ENCODE measurements at regions not wholly inside any gene's neighbourhood (a gene's known extent, or its start where the extent isn't known, plus 50 kb on each side); places are given as distances from the start of the nearest gene placed in this dataset.

GRCh38 chr10:2978574-2979273, 88.6 kb upstream of the PFKP start:
- Mint-ChIP-seq H3K4me3 (no peak overlapping the region), H3K36me3 (ENCODE audit: insufficient read depth in 2 of 2) (no peaks in the 10 kb centered on the region), H3K4me1 (ENCODE audit: low read depth) (no peaks in the 10 kb centered on the region), H3K27ac (no peak overlapping the region), H3K9me3 (no peaks in the 10 kb centered on the region), H3K27me3 (ENCODE audit: low read depth) (no peaks in the 10 kb centered on the region)
- no peak for DNase-seq
- ATAC-seq (replicated peaks in 1 of 2) = no peak

- Mint-ChIP-seq H3K36me3 (ENCODE audit: insufficient read depth in 2 of 2) (no peaks in the 10 kb centered on the region), H3K4me3 (no peak overlapping the region), H3K4me1 (ENCODE audit: low read depth) (no peaks in the 10 kb centered on the region), H3K9me3 (no peaks in the 10 kb centered on the region), H3K27me3 (ENCODE audit: low read depth) (no peaks in the 10 kb centered on the region), H3K27ac (no peak overlapping the region)
- ATAC-seq (replicated peaks in 1 of 2) = peak; percentile 60 to 62
- DNase-seq = no peak
Observed at GRCh38 chr10:2978111-2978510, 89.2 kb upstream of the PFKP start.

GRCh38 chr10:2974503-2975207, 92.7 kb upstream of the PFKP start:
- Mint-ChIP-seq H3K9me3 (no peaks in the 10 kb centered on the region), H3K27ac (no peak overlapping the region), H3K27me3 (ENCODE audit: low read depth) (no peaks in the 10 kb centered on the region), H3K4me3 (no peak overlapping the region), H3K36me3 (ENCODE audit: insufficient read depth in 2 of 2) (no peaks in the 10 kb centered on the region), H3K4me1 (ENCODE audit: low read depth) (no peaks in the 10 kb centered on the region)
- DNase-seq (no peak), ATAC-seq (replicated peaks in 1 of 2) (no peak)

- no peaks in the 10 kb centered on the region for H3K4me1 Mint-ChIP-seq (ENCODE audit: low read depth)
- H3K9me3 Mint-ChIP-seq = no peaks in the 10 kb centered on the region
- DNase-seq (no peak), ATAC-seq (replicated peaks in 1 of 2) (no peak)
- H3K4me3 Mint-ChIP-seq = no peak overlapping the region
- no peaks in the 10 kb centered on the region for H3K27me3 Mint-ChIP-seq (ENCODE audit: low read depth)
- H3K36me3 Mint-ChIP-seq (ENCODE audit: insufficient read depth in 2 of 2) = no peaks in the 10 kb centered on the region
- no peak overlapping the region for H3K27ac Mint-ChIP-seq
Observed at GRCh38 chr10:2974083-2974482, 93.3 kb upstream of the PFKP start.

- Mint-ChIP-seq H3K27me3 (ENCODE audit: low read depth) (no peaks in the 10 kb centered on the region), H3K27ac (no peak overlapping the region), H3K4me1 (ENCODE audit: low read depth) (no peaks in the 10 kb centered on the region), H3K36me3 (ENCODE audit: insufficient read depth in 2 of 2) (no peaks in the 10 kb centered on the region), H3K4me3 (no peak overlapping the region), H3K9me3 (no peaks in the 10 kb centered on the region)
- ATAC-seq (replicated peaks in 1 of 2) = no peak
- DNase-seq = no peak
Observed at GRCh38 chr10:2972810-2973209, 94.5 kb upstream of the PFKP start.

GRCh38 chr10:2972216-2972615, 95.1 kb upstream of the PFKP start:
- no peak overlapping the region for H3K4me3 Mint-ChIP-seq
- no peak overlapping the region for H3K27ac Mint-ChIP-seq

GRCh38 chr10:2970190-2970823, 97.0 kb upstream of the PFKP start:
- DNase-seq = no peak
- no peak overlapping the region for H3K27ac Mint-ChIP-seq

More at GRCh38 chr10:2972216-2972615, 95.1 kb upstream of the PFKP start:
- no peak for ATAC-seq (replicated peaks in 1 of 2)
- H3K9me3 Mint-ChIP-seq = no peaks in the 10 kb centered on the region
- DNase-seq = no peak
- no peaks in the 10 kb centered on the region for H3K36me3 Mint-ChIP-seq (ENCODE audit: insufficient read depth in 2 of 2)
- H3K27me3 Mint-ChIP-seq (ENCODE audit: low read depth) = no peaks in the 10 kb centered on the region
- H3K4me1 Mint-ChIP-seq (ENCODE audit: low read depth) = no peaks in the 10 kb centered on the region

GRCh38 chr10:2968401-2969058, 98.8 kb upstream of the PFKP start:
- no peaks in the 10 kb centered on the region for H3K4me1 Mint-ChIP-seq (ENCODE audit: low read depth)
- H3K27me3 Mint-ChIP-seq (ENCODE audit: low read depth) = peaks cover 23% of the 10 kb centered on the region
- ATAC-seq (replicated peaks in 1 of 2) = no peak

More at GRCh38 chr10:2970190-2970823, 97.0 kb upstream of the PFKP start:
- Mint-ChIP-seq H3K4me1 (ENCODE audit: low read depth) (no peaks in the 10 kb centered on the region), H3K4me3 (no peak overlapping the region), H3K9me3 (no peaks in the 10 kb centered on the region), H3K36me3 (ENCODE audit: insufficient read depth in 2 of 2) (no peaks in the 10 kb centered on the region), H3K27me3 (ENCODE audit: low read depth) (peaks cover 13% of the 10 kb centered on the region)
- peak in 1 of 2 donors; percentile 32 for ATAC-seq (replicated peaks in 1 of 2)

GRCh38 chr10:2966134-2966533, 101.2 kb upstream of the PFKP start:
- Mint-ChIP-seq H3K27me3 (ENCODE audit: low read depth) (peaks cover 36% of the 10 kb centered on the region), H3K36me3 (ENCODE audit: insufficient read depth in 2 of 2) (no peaks in the 10 kb centered on the region), H3K4me1 (ENCODE audit: low read depth) (no peaks in the 10 kb centered on the region), H3K9me3 (peaks cover 0 to 2% of the 10 kb centered on the region in 2 donors), H3K27ac (no peak overlapping the region), H3K4me3 (no peak overlapping the region)
- ATAC-seq (replicated peaks in 1 of 2) (no peak), DNase-seq (no peak)

More at GRCh38 chr10:2968401-2969058, 98.8 kb upstream of the PFKP start:
- no peak for DNase-seq
- no peaks in the 10 kb centered on the region for H3K36me3 Mint-ChIP-seq (ENCODE audit: insufficient read depth in 2 of 2)
- H3K4me3 Mint-ChIP-seq = no peak overlapping the region
- no peak overlapping the region for H3K27ac Mint-ChIP-seq
- peaks cover 0 to 2% of the 10 kb centered on the region in 2 donors for H3K9me3 Mint-ChIP-seq

GRCh38 chr10:2964632-2965296, 102.6 kb upstream of the PFKP start:
- no peak overlapping the region for H3K4me3 Mint-ChIP-seq
- ATAC-seq (replicated peaks in 1 of 2) = no peak
- peaks cover 0 to 2% of the 10 kb centered on the region in 2 donors for H3K9me3 Mint-ChIP-seq
- no peaks in the 10 kb centered on the region for H3K4me1 Mint-ChIP-seq (ENCODE audit: low read depth)
- peaks cover 38% of the 10 kb centered on the region for H3K27me3 Mint-ChIP-seq (ENCODE audit: low read depth)
- DNase-seq = no peak
- H3K27ac Mint-ChIP-seq = no peak overlapping the region
- no peaks in the 10 kb centered on the region for H3K36me3 Mint-ChIP-seq (ENCODE audit: insufficient read depth in 2 of 2)

GRCh38 chr10:2963889-2964631, 103.3 kb upstream of the PFKP start:
- no peak for ATAC-seq (replicated peaks in 1 of 2)
- no peak overlapping the region for H3K27ac Mint-ChIP-seq

GRCh38 chr10:2962194-2962593, 105.2 kb upstream of the PFKP start:
- H3K9me3 Mint-ChIP-seq = peaks cover 0 to 5% of the 10 kb centered on the region in 2 donors
- no peak overlapping the region for H3K27ac Mint-ChIP-seq
- no peak for ATAC-seq (replicated peaks in 1 of 2)
- H3K4me3 Mint-ChIP-seq = no peak overlapping the region
- DNase-seq = no peak
- peaks cover 41% of the 10 kb centered on the region for H3K27me3 Mint-ChIP-seq (ENCODE audit: low read depth)
- H3K4me1 Mint-ChIP-seq (ENCODE audit: low read depth) = no peaks in the 10 kb centered on the region
- peaks cover 0 to 2% of the 10 kb centered on the region in 2 donors for H3K36me3 Mint-ChIP-seq (ENCODE audit: insufficient read depth in 2 of 2)

More at GRCh38 chr10:2963889-2964631, 103.3 kb upstream of the PFKP start:
- H3K4me1 Mint-ChIP-seq (ENCODE audit: low read depth) = no peaks in the 10 kb centered on the region
- DNase-seq = no peak
- H3K36me3 Mint-ChIP-seq (ENCODE audit: insufficient read depth in 2 of 2) = no peaks in the 10 kb centered on the region
- H3K27me3 Mint-ChIP-seq (ENCODE audit: low read depth) = peaks cover 41% of the 10 kb centered on the region
- no peak overlapping the region for H3K4me3 Mint-ChIP-seq
- peaks cover 0 to 2% of the 10 kb centered on the region in 2 donors for H3K9me3 Mint-ChIP-seq
